ENCODE measurements at regions not wholly inside any gene's neighbourhood (a gene's known extent, or its start where the extent isn't known, plus 50 kb on each side); places are given as distances from the start of the nearest gene placed in this dataset.

DNA sequence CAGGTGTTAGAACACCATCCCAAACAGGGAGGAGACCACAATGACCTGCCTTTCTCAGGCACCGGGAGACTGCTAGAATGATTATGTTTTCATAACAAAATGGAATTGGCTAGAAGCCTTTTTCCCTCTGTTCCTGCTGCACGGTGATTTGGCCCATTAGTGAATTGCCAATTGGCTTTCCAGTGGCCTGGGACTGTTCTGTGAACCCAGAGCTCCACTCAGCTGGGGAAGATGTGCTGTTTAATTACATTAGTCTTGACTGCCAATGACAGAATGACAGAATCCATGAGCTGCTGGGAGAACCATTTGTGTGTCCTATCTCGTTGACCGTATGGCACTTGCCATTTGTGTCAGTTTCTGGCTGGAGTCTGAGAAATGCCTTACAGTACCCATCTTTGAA lies 242.9 kb downstream of the CDH11 start:
- TF ChIP-seq, protein P1, sequence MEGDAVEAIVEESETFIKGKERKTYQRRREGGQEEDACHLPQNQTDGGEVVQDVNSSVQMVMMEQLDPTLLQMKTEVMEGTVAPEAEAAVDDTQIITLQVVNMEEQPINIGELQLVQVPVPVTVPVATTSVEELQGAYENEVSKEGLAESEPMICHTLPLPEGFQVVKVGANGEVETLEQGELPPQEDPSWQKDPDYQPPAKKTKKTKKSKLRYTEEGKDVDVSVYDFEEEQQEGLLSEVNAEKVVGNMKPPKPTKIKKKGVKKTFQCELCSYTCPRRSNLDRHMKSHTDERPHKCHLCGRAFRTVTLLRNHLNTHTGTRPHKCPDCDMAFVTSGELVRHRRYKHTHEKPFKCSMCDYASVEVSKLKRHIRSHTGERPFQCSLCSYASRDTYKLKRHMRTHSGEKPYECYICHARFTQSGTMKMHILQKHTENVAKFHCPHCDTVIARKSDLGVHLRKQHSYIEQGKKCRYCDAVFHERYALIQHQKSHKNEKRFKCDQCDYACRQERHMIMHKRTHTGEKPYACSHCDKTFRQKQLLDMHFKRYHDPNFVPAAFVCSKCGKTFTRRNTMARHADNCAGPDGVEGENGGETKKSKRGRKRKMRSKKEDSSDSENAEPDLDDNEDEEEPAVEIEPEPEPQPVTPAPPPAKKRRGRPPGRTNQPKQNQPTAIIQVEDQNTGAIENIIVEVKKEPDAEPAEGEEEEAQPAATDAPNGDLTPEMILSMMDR (IDR thresholded peaks at IDR 0.05; ENCODE audit: borderline replicate concordance, insufficient read depth, low read depth, low read length): no peak
- no peak overlapping the region for H3K4me3 ChIP-seq (ENCODE audit: low read depth, low read length)

- TF ChIP-seq, protein P1 (IDR thresholded peaks at IDR 0.05; ENCODE audit: borderline replicate concordance, insufficient read depth, low read depth, low read length): no peak
- H3K4me3 ChIP-seq (ENCODE audit: low read depth, low read length): no peak overlapping the region
Measured at GRCh38 chr16:64872101-64872500, 249.8 kb downstream of the CDH11 start.

GRCh38 chr16:64870859-64871258 lies 251.0 kb downstream of the CDH11 start:
- TF ChIP-seq, protein P1 (IDR thresholded peaks at IDR 0.05; ENCODE audit: borderline replicate concordance, insufficient read depth, low read depth, low read length): no peak
- no peak overlapping the region for H3K4me3 ChIP-seq (ENCODE audit: low read depth, low read length)

- TF ChIP-seq, protein P1 (IDR thresholded peaks at IDR 0.05; ENCODE audit: borderline replicate concordance, insufficient read depth, low read depth, low read length): no peak
- no peak overlapping the region for H3K4me3 ChIP-seq (ENCODE audit: low read depth, low read length)
Measured at GRCh38 chr16:64869781-64870180, 252.1 kb downstream of the CDH11 start.

DNA sequence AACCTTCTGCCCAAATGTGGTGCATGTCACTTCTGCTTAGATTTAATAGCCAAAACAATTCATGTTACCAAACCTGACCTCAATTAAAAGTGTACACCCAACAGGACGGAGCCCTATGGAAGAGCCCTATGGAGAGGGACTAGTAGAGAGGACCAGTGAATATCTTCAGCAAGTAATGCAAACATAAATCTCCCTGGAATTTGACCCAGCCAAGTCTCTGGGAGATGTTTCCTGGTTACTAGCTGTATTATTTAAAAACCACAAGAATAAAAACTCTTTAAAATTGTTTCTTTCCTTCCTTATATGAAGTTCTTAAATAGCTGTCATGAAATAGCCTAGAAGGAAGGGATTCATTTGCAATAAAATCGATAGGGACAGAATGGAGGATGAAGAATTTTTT lies 255.8 kb downstream of the CDH11 start:
- no peak overlapping the region for H3K4me3 ChIP-seq (ENCODE audit: low read depth, low read length)
- TF ChIP-seq, protein P1 (IDR thresholded peaks at IDR 0.05; ENCODE audit: borderline replicate concordance, insufficient read depth, low read depth, low read length): no peak

- H3K4me3 ChIP-seq (ENCODE audit: low read depth, low read length): no peak overlapping the region
- TF ChIP-seq, protein P1 (IDR thresholded peaks at IDR 0.05; ENCODE audit: borderline replicate concordance, insufficient read depth, low read depth, low read length): no peak
Measured at GRCh38 chr16:64865069-64865696, 256.7 kb downstream of the CDH11 start.

DNA sequence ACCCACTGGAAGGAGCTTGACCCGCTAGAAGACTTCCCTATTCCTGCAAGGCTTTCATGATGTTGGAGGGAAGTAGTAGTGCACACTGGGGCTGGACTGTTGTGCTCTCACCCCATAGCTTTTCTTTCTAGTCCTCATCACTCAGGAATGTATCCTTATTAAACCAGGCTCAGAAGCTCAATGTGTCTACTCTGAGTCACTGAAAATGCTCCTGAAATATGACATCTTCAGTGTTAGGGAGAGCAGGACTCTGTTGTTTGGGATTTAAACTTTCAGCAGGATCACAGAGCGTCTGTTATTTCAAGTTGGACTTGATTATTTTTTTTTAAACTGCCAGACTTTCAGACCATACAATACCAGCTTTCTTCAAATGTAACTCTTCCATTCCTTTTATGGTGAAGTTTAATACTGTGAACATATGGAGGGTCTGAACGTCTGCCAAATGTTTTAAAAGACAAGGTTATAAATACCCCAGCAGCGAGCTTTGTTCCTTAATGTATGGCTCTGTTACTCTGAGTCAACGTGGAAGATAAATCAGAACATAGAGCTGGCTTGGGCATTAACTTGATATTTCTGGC lies 257.5 kb downstream of the CDH11 start:
- no peak overlapping the region for H3K4me3 ChIP-seq (ENCODE audit: low read depth, low read length)
- TF ChIP-seq, protein P1 (IDR thresholded peaks at IDR 0.05; ENCODE audit: borderline replicate concordance, insufficient read depth, low read depth, low read length): no peak

Measured in GM12875 (cell line).